AG04449 (cell line): ENCODE measurements at regions not wholly inside any gene's neighbourhood (a gene's known extent, or its start where the extent isn't known, plus 50 kb on each side); places are given as distances from the start of the nearest gene placed in this dataset.

ENCODE experiments used
- CTCF ChIA-PET: fragments of 350-600 bp; formaldehyde crosslinking; extraction: SDS; loops from one replicate; lab custom pipeline; 2021; ENCODE audit warnings: antibody characterized with exemption; lab: Yijun Ruan, JAX
- POLR2A ChIA-PET: fragments of 400-600, 350-600 bp; formaldehyde crosslinking; extraction: SDS; loops from one replicate; lab custom pipeline; 2020; ENCODE audit warnings: antibody characterized with exemption, inconsistent platforms; lab: Yijun Ruan, JAX
- DNase-seq: peaks from one replicate; pipeline ENCODE4 v3.0.0-alpha.2; 2010; ENCODE audit warnings: low read depth, low spot score
- H3K4me3 ChIP-seq: 2 replicates; pipeline ENCODE4 v1.5.1; 2011; ENCODE audit warnings: low read depth, mild to moderate bottlenecking, control low read depth, low read length
- TF ChIP-seq, protein P1 (sequence below): IDR thresholded peaks from one replicate; pipeline ENCODE4 v1.5.1; 2011; ENCODE audit warnings: mild to moderate bottlenecking, moderate library complexity, low read length, control low read depth, inconsistent platforms; ENCODE audit not compliant: insufficient read depth; ENCODE audit errors: missing control alignments

DNA sequence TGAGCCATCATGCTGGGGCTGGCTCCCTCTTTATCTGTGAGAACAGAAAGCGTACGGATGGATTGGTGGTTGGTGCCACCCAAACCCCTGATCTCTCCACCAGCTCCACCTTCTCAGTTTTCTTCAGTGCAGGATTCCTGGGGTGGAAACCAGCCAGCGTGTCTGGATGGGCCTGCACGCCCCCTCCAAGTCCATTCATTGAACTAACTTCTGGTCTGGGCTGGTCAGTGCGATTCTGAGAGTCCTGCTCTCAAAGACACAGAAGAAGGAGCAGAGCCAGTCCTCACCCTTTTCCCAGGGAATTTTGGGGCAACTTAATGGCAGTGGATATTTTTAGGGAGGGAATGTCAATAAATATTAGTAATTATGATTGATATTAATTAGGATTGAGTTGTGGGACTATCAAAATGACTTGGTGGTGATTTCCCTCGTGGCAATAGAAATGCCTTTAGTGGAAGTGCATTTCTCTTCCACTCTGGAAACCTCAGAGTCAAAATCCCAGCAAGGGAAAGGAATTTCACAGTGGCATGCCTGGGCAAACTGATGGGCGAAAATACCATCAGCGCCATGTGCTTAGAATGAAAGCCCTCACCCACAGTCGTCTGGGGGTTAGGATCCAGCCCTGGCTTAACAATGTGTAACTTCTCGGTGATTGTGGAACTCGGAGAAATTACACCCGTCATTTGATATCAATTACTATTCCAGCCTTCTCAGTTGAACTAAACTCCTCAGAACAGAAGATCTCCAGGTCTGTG, 69.3 kb upstream of the EEPD1 start:
- no peak overlapping the region for H3K4me3 ChIP-seq
- TF ChIP-seq, protein P1, sequence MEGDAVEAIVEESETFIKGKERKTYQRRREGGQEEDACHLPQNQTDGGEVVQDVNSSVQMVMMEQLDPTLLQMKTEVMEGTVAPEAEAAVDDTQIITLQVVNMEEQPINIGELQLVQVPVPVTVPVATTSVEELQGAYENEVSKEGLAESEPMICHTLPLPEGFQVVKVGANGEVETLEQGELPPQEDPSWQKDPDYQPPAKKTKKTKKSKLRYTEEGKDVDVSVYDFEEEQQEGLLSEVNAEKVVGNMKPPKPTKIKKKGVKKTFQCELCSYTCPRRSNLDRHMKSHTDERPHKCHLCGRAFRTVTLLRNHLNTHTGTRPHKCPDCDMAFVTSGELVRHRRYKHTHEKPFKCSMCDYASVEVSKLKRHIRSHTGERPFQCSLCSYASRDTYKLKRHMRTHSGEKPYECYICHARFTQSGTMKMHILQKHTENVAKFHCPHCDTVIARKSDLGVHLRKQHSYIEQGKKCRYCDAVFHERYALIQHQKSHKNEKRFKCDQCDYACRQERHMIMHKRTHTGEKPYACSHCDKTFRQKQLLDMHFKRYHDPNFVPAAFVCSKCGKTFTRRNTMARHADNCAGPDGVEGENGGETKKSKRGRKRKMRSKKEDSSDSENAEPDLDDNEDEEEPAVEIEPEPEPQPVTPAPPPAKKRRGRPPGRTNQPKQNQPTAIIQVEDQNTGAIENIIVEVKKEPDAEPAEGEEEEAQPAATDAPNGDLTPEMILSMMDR: no peak
- ChIA-PET CTCF (interaction anchor here (0.7 to 1.1 kb wide), 4 partner anchors 17 to 218 kb away, joined by 3 to 4 read pairs (median 3); no protein-coding TSS in a partner anchor), POLR2A (interaction anchor here (0.7 kb wide), 1 partner anchor 9 kb away, joined by 3 read pairs; no protein-coding TSS in a partner anchor)
- no peak for DNase-seq

DNA sequence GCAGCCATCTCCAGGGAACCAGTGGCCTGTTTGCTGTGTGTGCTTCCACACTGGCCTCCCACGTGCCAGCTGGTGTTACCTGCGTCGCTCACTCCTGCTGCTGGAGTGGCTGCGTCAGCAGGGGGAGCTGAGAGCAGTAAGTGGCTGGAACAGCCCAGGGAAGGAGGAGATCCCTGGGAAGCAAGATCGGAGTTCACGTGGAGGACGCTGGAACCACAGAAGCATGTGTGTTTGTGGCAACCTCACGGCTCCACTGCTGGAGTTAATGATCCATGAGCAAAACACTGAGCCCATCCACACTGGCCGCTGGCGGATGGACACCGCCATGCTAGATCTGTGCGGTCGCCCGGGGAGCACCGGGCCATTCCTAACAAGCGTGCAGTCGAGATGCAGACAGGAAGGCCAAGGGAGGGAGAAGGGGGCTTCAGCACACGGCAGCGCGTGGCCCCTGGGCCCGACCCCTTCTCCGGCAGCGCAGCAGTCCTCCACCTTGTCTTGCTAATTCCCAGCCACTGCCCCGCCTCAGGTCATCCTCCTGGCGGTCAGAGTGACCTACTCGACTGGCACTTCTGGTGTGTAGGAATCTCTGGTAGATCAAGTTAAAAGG, 68.5 kb upstream of the EEPD1 start:
- CTCF ChIA-PET: no interaction called here
- POLR2A ChIA-PET: interaction anchor here (0.7 kb wide), 1 partner anchor 9 kb away, joined by 3 read pairs; no protein-coding TSS in a partner anchor
- TF ChIP-seq, protein P1: peak; percentile 66
- no peak overlapping the region for H3K4me3 ChIP-seq
- DNase-seq: no peak

DNA sequence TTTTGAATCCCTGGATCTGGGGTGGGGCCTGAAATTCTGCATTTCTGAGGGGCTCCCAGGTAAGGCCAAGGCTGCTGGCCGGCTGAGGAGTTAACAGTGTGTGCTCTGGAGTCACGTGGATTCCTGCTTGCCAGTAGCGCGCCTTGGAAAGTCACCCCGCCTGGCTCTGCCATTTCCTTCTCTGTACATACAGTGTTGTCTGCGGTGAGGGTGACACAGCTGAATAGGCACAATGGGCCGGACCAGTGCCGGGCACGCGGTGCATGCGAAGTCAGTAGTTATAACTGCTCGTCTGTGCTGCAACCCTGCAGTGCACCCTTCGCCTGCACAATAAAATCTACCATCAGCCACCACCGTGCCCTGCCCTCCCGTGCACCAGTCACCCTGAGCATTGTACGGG, 68.0 kb upstream of the EEPD1 start:
- CTCF ChIA-PET: interaction anchor here (1.8 kb wide), 1 partner anchor 207 kb away, joined by 6 read pairs; no protein-coding TSS in a partner anchor
- no peak overlapping the region for H3K4me3 ChIP-seq
- POLR2A ChIA-PET: no interaction called here
- TF ChIP-seq, protein P1: no peak
- no peak for DNase-seq

DNA sequence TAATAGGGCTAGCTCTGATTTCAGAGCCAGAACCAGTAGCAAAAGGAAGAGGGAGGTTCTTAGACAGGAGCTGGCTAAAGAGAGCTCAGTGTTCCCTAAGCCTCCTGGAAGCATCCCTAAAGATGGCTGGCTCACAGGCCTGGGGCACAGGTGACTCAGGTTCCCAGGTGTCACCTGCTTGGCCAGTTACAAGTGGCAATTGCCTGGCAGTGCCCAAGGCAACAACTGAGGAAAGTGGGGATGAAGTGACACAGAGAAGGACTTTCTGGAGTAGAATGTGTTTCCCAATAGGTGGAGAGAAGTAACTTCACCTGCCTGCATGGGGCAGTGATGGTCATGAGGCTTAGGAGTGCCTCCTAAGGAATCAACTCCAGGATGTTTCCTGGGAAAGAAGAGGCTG, 66.5 kb upstream of the EEPD1 start:
- ChIA-PET POLR2A (no interaction called here), CTCF (interaction anchor here (1.8 kb wide), 1 partner anchor 206 kb away, joined by 6 read pairs; no protein-coding TSS in a partner anchor)
- TF ChIP-seq, protein P1: no peak

DNA sequence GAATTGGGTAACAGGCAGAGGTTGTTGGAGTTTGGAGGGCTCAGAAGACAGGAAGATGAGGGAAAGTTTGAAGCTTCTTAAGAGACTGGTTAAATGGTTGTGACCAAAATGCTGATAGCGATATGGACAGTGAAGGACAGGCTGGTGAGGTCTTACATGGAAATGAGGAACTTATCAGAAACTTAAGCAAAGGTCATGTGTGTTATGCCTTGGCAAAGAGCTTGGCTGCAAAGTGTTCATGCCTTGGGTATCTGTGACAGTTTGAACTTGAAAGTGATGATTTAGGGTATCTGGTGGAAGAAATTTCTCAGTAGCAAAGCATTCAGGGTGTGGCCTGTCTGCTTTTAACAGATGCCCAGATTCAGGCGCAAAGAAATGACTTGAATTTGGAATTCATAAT, 64.5 kb upstream of the EEPD1 start:
- ChIA-PET POLR2A (no interaction called here), CTCF (interaction anchor here (1.4 kb wide), 1 partner anchor 230 kb away, joined by 3 read pairs; no protein-coding TSS in a partner anchor)
- DNase-seq: no peak
- H3K4me3 ChIP-seq: no peak overlapping the region
- TF ChIP-seq, protein P1: no peak

More for the DNA sequence above, 66.5 kb upstream of the EEPD1 start:
- no peak for DNase-seq
- no peak overlapping the region for H3K4me3 ChIP-seq

DNA sequence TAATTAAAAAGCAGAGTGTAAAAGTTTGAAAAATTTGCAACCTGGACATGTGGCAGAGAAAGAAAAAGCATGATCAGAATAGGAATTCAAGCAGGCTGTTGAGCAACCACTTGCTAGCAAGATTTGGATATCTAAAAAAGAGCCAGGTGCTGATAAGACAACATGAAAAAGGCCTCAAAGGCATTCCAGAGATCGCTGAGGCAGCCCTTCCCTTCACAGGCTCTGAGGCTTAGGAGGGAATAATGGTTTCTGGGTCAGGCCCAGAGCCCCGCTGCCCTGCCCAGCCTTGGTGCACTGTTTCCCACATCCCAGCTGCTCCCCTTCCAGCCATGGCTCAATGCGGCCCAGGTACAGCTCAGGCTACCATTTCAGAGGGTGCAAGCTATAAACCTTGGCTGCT, 64.1 kb upstream of the EEPD1 start:
- H3K4me3 ChIP-seq: no peak overlapping the region
- POLR2A ChIA-PET: no interaction called here
- CTCF ChIA-PET: no interaction called here
- no peak for DNase-seq
- TF ChIP-seq, protein P1: no peak
